ENCODE measurements at regions not wholly inside any gene's neighbourhood (a gene's known extent, or its start where the extent isn't known, plus 50 kb on each side); places are given as distances from the start of the nearest gene placed in this dataset.

DNA sequence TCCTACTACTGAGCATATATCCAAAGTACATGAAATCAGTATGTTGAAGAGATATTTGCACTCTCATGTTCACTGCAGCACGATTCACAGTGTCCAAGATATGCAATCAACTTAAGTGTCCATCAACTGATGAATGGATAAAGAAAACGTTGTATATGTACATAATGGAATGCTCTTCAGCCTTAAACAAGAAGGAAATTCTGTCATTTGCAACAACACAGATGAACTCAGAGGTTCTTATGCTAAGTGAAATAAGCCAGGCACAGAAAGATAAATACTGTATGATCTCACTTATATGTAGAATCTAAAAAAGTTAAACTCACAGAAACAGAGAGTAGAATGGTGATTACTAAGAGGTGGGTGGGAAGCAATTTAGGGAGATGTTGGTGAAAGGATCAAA lies 149.2 kb downstream of the EVA1A start:
- Mint-ChIP-seq H3K36me3 (ENCODE audit: low read depth) (peaks cover 6% of the 10 kb centered on the region), H3K27me3 (ENCODE audit: low read depth) (no peaks in the 10 kb centered on the region), H3K4me3 (no peak overlapping the region), H3K27ac (no peak overlapping the region), H3K4me1 (peaks cover 21% of the 10 kb centered on the region), H3K9me3 (peaks cover 14% of the 10 kb centered on the region)
- TF ChIP-seq CTCF (IDR thresholded peaks at IDR 0.05; ENCODE audit: unreplicated experiment in 3 of 3) = no peak

GRCh38 chr2:75410702-75411101 lies 150.0 kb downstream of the EVA1A start:
- no peak overlapping the region for H3K27ac Mint-ChIP-seq
- TF ChIP-seq CTCF (IDR thresholded peaks at IDR 0.05; ENCODE audit: unreplicated experiment in 3 of 3) = no peak
- peaks cover 14% of the 10 kb centered on the region for H3K9me3 Mint-ChIP-seq
- H3K36me3 Mint-ChIP-seq (ENCODE audit: low read depth) = peaks cover 6% of the 10 kb centered on the region
- H3K4me1 Mint-ChIP-seq = peaks cover 24% of the 10 kb centered on the region
- H3K27me3 Mint-ChIP-seq (ENCODE audit: low read depth) = no peaks in the 10 kb centered on the region
- H3K4me3 Mint-ChIP-seq = no peak overlapping the region

DNA sequence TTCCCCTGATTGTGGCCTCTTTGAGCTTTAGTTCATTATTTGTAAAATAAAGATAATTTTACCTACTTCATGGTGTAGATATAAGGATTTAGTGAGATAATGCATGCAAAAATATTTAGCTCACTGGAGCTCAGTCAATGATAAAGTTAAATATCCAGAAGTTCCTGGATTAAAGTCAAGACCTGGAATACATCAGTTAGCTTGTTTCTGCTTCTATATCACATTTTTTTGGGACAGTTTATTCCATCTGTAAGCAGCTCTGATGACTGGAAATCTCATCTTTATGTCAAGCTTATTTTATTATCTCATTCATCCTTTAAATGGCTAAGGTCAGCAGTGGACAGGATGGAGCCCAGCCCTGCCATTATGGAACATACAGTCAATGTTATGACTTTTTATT lies 152.0 kb downstream of the EVA1A start:
- Mint-ChIP-seq H3K27me3 (ENCODE audit: low read depth) (no peaks in the 10 kb centered on the region), H3K27ac (peak overlapping the region in 2 of 3 experiments; percentile 41 to 74), H3K4me1 (peaks cover 32% of the 10 kb centered on the region), H3K4me3 (no peak overlapping the region), H3K9me3 (peaks cover 14% of the 10 kb centered on the region), H3K36me3 (ENCODE audit: low read depth) (peaks cover 6% of the 10 kb centered on the region)
- no peak for TF ChIP-seq CTCF (IDR thresholded peaks at IDR 0.05; ENCODE audit: unreplicated experiment in 3 of 3)

DNA sequence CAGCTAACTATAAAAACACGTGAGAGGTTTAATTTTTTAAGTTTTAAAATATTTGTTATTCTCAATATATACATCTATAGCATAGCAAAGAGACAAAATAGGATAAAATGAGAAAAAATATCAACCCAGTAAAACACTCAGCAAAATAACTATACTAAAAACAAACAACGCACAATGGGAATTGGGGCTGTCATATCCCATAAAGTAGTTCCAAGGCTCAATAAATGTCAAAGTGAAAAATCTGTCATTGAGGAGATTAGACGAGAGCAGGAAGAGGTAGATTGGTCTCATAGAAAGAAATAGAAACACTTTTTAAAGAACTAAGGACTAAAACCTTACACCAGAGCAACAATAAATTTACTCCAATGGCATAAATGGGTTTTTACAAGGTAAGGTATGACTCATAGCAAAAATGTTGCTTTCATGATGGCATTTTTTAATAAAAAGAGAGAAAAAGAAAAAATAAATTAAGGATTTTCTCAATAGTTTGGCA lies 153.7 kb downstream of the EVA1A start:
- H3K27me3 Mint-ChIP-seq (ENCODE audit: low read depth) = no peaks in the 10 kb centered on the region
- peaks cover 6% of the 10 kb centered on the region for H3K36me3 Mint-ChIP-seq (ENCODE audit: low read depth)
- H3K27ac Mint-ChIP-seq = peak overlapping the region in 1 of 3 experiments; percentile 74
- no peak for TF ChIP-seq CTCF (IDR thresholded peaks at IDR 0.05; ENCODE audit: unreplicated experiment in 3 of 3)
- H3K4me3 Mint-ChIP-seq = no peak overlapping the region
- H3K9me3 Mint-ChIP-seq = peaks cover 14% of the 10 kb centered on the region
- peaks cover 32% of the 10 kb centered on the region for H3K4me1 Mint-ChIP-seq

DNA sequence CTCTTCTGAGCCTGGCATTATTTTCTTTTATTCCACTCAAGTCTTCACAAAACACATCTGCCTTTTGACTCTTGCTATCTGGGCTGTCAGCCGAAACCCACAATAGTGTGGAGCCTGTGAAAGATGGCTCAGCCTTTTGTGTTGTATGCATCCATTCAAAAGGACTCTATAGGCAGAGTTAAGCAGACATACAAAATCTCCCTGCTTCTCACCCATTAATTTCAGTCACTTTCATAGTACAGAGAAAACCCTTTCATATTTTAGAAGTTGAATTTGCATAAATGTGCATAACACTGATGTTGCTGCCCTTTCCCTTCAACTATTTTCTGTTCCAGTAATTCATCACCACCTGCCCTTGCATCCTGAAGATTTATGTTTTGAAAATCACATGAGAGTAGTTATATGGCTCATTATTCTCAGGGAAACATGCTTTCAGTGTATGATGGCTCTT lies 154.6 kb downstream of the EVA1A start:
- H3K4me3 Mint-ChIP-seq = no peak overlapping the region
- no peak for TF ChIP-seq CTCF (IDR thresholded peaks at IDR 0.05; ENCODE audit: unreplicated experiment in 3 of 3)
- H3K9me3 Mint-ChIP-seq = peaks cover 11% of the 10 kb centered on the region
- H3K27ac Mint-ChIP-seq = peak overlapping the region; percentile 50 to 71 (median 65)
- H3K27me3 Mint-ChIP-seq (ENCODE audit: low read depth) = no peaks in the 10 kb centered on the region
- H3K4me1 Mint-ChIP-seq = peaks cover 32% of the 10 kb centered on the region
- H3K36me3 Mint-ChIP-seq (ENCODE audit: low read depth) = peaks cover 6% of the 10 kb centered on the region

- TF ChIP-seq CTCF (IDR thresholded peaks at IDR 0.05; ENCODE audit: unreplicated experiment in 3 of 3) = no peak
- Mint-ChIP-seq H3K4me3 (no peak overlapping the region), H3K4me1 (peaks cover 32% of the 10 kb centered on the region), H3K27me3 (ENCODE audit: low read depth) (no peaks in the 10 kb centered on the region), H3K27ac (peak overlapping the region; percentile 27 to 71 (median 65)), H3K36me3 (ENCODE audit: low read depth) (no peaks in the 10 kb centered on the region), H3K9me3 (peaks cover 3% of the 10 kb centered on the region)
These were observed 155.7 kb downstream of the EVA1A start for GRCh38 chr2:75405000-75405399.
